Kasumi-1 (cell line): ENCODE measurements at regions not wholly inside any gene's neighbourhood (a gene's known extent, or its start where the extent isn't known, plus 50 kb on each side); places are given as distances from the start of the nearest gene placed in this dataset.
A peak's percentile ranks its signal among the peaks of the same experiment; 100 is the strongest.
"Not testable (repeated sequence)": the region's sequence is repeated elsewhere in the genome, so short reads cannot be mapped to it uniquely, and the experiment has no call there.

Experiments used
- DNase-seq, 2 experiments: peaks; one replicate each; lab custom pipeline; 2025; lab: John Stamatoyannopoulos, UW

GRCh38 chr13:21261487-21262216 is 85.2 kb downstream of the MRPL57 start:
- not testable (repeated sequence) for DNase-seq

GRCh38 chr13:21263909-21264308 is 87.5 kb downstream of the MRPL57 start:
- not testable (repeated sequence) for DNase-seq

- DNase-seq: not testable (repeated sequence)
Observed at GRCh38 chr13:21268485-21268884, 92.0 kb downstream of the MRPL57 start.

- DNase-seq: not testable (repeated sequence)
Observed at GRCh38 chr13:21272439-21272838, 96.0 kb downstream of the MRPL57 start.

- not testable (repeated sequence) for DNase-seq
Observed at GRCh38 chr13:21274457-21274856, 98.0 kb downstream of the MRPL57 start.

GRCh38 chr13:21282065-21282464 is 105.6 kb downstream of the MRPL57 start:
- no peak for DNase-seq

- DNase-seq: no peak
Observed at GRCh38 chr13:21287331-21287907, 111.0 kb downstream of the MRPL57 start.

GRCh38 chr13:21289475-21289874 is 113.0 kb downstream of the MRPL57 start:
- DNase-seq: no peak

- not testable (repeated sequence) for DNase-seq
Observed at GRCh38 chr13:21290442-21291002, 114.1 kb downstream of the MRPL57 start.

- DNase-seq: no peak
Observed at GRCh38 chr13:21291840-21292239, 115.4 kb downstream of the MRPL57 start.

- peak; percentile 18 to 39 for DNase-seq
Observed at GRCh38 chr13:21296991-21297390, 120.5 kb downstream of the MRPL57 start.

GRCh38 chr13:21297447-21297846 is 121.0 kb downstream of the MRPL57 start:
- peak in 1 of 2 experiments; percentile 13 for DNase-seq

- peak; percentile 72 to 77 for DNase-seq
Observed at GRCh38 chr13:21297914-21298831, 121.7 kb downstream of the MRPL57 start.

GRCh38 chr13:21304256-21304655 is 127.8 kb downstream of the MRPL57 start:
- no peak for DNase-seq

- DNase-seq: not testable (repeated sequence)
Observed at GRCh38 chr13:21306300-21307073, 130.0 kb downstream of the MRPL57 start.

GRCh38 chr13:21307158-21307557 is 130.7 kb downstream of the MRPL57 start:
- not testable (repeated sequence) for DNase-seq

- DNase-seq: no peak
Observed at GRCh38 chr13:21308906-21309305, 132.4 kb downstream of the MRPL57 start.

- no peak for DNase-seq
Observed at GRCh38 chr13:21309542-21310172, 133.2 kb downstream of the MRPL57 start.

GRCh38 chr13:21310220-21310619 is 133.8 kb downstream of the MRPL57 start:
- no peak for DNase-seq

- DNase-seq: not testable (repeated sequence)
Observed at GRCh38 chr13:21314976-21315375, 138.5 kb downstream of the MRPL57 start.

GRCh38 chr13:21316376-21316775 is 139.9 kb downstream of the MRPL57 start:
- DNase-seq: no peak
